ENCODE measurements at regions not wholly inside any gene's neighbourhood (a gene's known extent, or its start where the extent isn't known, plus 50 kb on each side); places are given as distances from the start of the nearest gene placed in this dataset.

- Histone ChIP-seq H3K4me3 (no peak overlapping the region), H3K9me3 (no peaks in the 10 kb centered on the region), H3K27me3 (no peaks in the 10 kb centered on the region), H3K27ac (no peak overlapping the region), H3K36me3 (no peaks in the 10 kb centered on the region), H3K4me1 (no peaks in the 10 kb centered on the region)
- DNase-seq (ENCODE audit: extremely low spot score in 2 of 2) = no peak
- TF ChIP-seq CTCF (IDR thresholded peaks at IDR 0.05) (no peak), POLR2AphosphoS5 (IDR thresholded peaks at IDR 0.05; ENCODE audit: insufficient read depth in 1 of 2, low read depth in 1 of 2) (no peak), POLR2A (IDR thresholded peaks at IDR 0.05) (no peak)
- intact Hi-C loops (cut with DNase I) = no loop called here
Observed at GRCh38 chr1:238223076-238223640, 332.4 kb upstream of the ZP4 start.

GRCh38 chr1:238221738-238222137 is 331.0 kb upstream of the ZP4 start:
- intact Hi-C loops (cut with DNase I) = no loop called here
- Histone ChIP-seq H3K36me3 (no peaks in the 10 kb centered on the region), H3K27ac (no peak overlapping the region), H3K9me3 (no peaks in the 10 kb centered on the region), H3K27me3 (no peaks in the 10 kb centered on the region), H3K4me1 (no peaks in the 10 kb centered on the region), H3K4me3 (no peak overlapping the region)
- TF ChIP-seq POLR2A (IDR thresholded peaks at IDR 0.05) (no peak), CTCF (IDR thresholded peaks at IDR 0.05) (no peak), POLR2AphosphoS5 (IDR thresholded peaks at IDR 0.05; ENCODE audit: insufficient read depth in 1 of 2, low read depth in 1 of 2) (no peak)
- no peak for DNase-seq (ENCODE audit: extremely low spot score in 2 of 2)

GRCh38 chr1:238214449-238214848 is 323.7 kb upstream of the ZP4 start:
- no peaks in the 10 kb centered on the region for H3K9me3 ChIP-seq
- no peak overlapping the region for H3K27ac ChIP-seq
- H3K27me3 ChIP-seq = no peaks in the 10 kb centered on the region
- H3K4me3 ChIP-seq = no peak overlapping the region
- no peaks in the 10 kb centered on the region for H3K4me1 ChIP-seq
- no peaks in the 10 kb centered on the region for H3K36me3 ChIP-seq
- DNase-seq (ENCODE audit: extremely low spot score in 2 of 2) = no peak
- intact Hi-C loops (cut with DNase I) = no loop called here
- TF ChIP-seq POLR2AphosphoS5 (IDR thresholded peaks at IDR 0.05; ENCODE audit: insufficient read depth in 1 of 2, low read depth in 1 of 2) (no peak), POLR2A (IDR thresholded peaks at IDR 0.05) (no peak), CTCF (IDR thresholded peaks at IDR 0.05) (no peak)

GRCh38 chr1:238205045-238205662 is 314.4 kb upstream of the ZP4 start:
- DNase-seq (ENCODE audit: extremely low spot score in 2 of 2) = no peak
- no peaks in the 10 kb centered on the region for H3K27me3 ChIP-seq
- no peak overlapping the region for H3K4me3 ChIP-seq
- TF ChIP-seq CTCF (IDR thresholded peaks at IDR 0.05) = no peak
- TF ChIP-seq POLR2AphosphoS5 (IDR thresholded peaks at IDR 0.05; ENCODE audit: insufficient read depth in 1 of 2, low read depth in 1 of 2) = no peak
- TF ChIP-seq POLR2A (IDR thresholded peaks at IDR 0.05) = no peak
- H3K27ac ChIP-seq = no peak overlapping the region
- intact Hi-C loops (cut with DNase I) = no loop called here
- no peaks in the 10 kb centered on the region for H3K9me3 ChIP-seq
- H3K36me3 ChIP-seq = no peaks in the 10 kb centered on the region
- no peaks in the 10 kb centered on the region for H3K4me1 ChIP-seq

GRCh38 chr1:238201992-238202391 is 311.3 kb upstream of the ZP4 start:
- Histone ChIP-seq H3K27me3 (no peaks in the 10 kb centered on the region), H3K9me3 (no peaks in the 10 kb centered on the region), H3K27ac (no peak overlapping the region), H3K36me3 (no peaks in the 10 kb centered on the region), H3K4me1 (no peaks in the 10 kb centered on the region), H3K4me3 (no peak overlapping the region)
- TF ChIP-seq POLR2AphosphoS5 (IDR thresholded peaks at IDR 0.05; ENCODE audit: insufficient read depth in 1 of 2, low read depth in 1 of 2) (no peak), POLR2A (IDR thresholded peaks at IDR 0.05) (no peak), CTCF (IDR thresholded peaks at IDR 0.05) (no peak)
- no peak for DNase-seq (ENCODE audit: extremely low spot score in 2 of 2)
- intact Hi-C loops (cut with DNase I) = no loop called here

Measured in vagina (tissue), 2 donors.